ENCODE measurements at regions not wholly inside any gene's neighbourhood (a gene's known extent, or its start where the extent isn't known, plus 50 kb on each side); places are given as distances from the start of the nearest gene placed in this dataset.

- no peak for TF ChIP-seq CTCF (IDR thresholded peaks at IDR 0.05)
- no peaks in the 10 kb centered on the region; the same call in 1 of the 2 replicates for H3K36me3 Mint-ChIP-seq (ENCODE audit: low read depth)
- H3K4me3 Mint-ChIP-seq = no peak overlapping the region
- no peaks in the 10 kb centered on the region for H3K9me3 Mint-ChIP-seq
- peaks cover 38% of the 10 kb centered on the region for H3K27me3 Mint-ChIP-seq (ENCODE audit: insufficient read depth)
- DNase-seq = no peak
- H3K27ac Mint-ChIP-seq = no peak overlapping the region
- H3K4me1 Mint-ChIP-seq (ENCODE audit: low read depth) = no peaks in the 10 kb centered on the region
These were observed 91.7 kb downstream of the SLC2A10 start for GRCh38 chr20:46801003-46801702.

- no peak overlapping the region for H3K27ac Mint-ChIP-seq
- DNase-seq = no peak
- no peaks in the 10 kb centered on the region for H3K9me3 Mint-ChIP-seq
- H3K36me3 Mint-ChIP-seq (ENCODE audit: low read depth) = no peaks in the 10 kb centered on the region; the same call in 1 of the 2 replicates
- H3K27me3 Mint-ChIP-seq (ENCODE audit: insufficient read depth) = peaks cover 32% of the 10 kb centered on the region
- H3K4me1 Mint-ChIP-seq (ENCODE audit: low read depth) = no peaks in the 10 kb centered on the region
- no peak overlapping the region for H3K4me3 Mint-ChIP-seq
- no peak for TF ChIP-seq CTCF (IDR thresholded peaks at IDR 0.05)
These were observed 91.9 kb upstream of the EYA2 start for GRCh38 chr20:46802722-46803121.

- no peak overlapping the region for H3K4me3 Mint-ChIP-seq
- no peaks in the 10 kb centered on the region for H3K9me3 Mint-ChIP-seq
These were observed 91.3 kb upstream of the EYA2 start for GRCh38 chr20:46803123-46804020.

GRCh38 chr20:46804126-46804525, 90.5 kb upstream of the EYA2 start:
- Mint-ChIP-seq H3K9me3 (no peaks in the 10 kb centered on the region), H3K27me3 (ENCODE audit: insufficient read depth) (peaks cover 27% of the 10 kb centered on the region), H3K27ac (no peak overlapping the region), H3K4me1 (ENCODE audit: low read depth) (no peaks in the 10 kb centered on the region), H3K4me3 (no peak overlapping the region), H3K36me3 (ENCODE audit: low read depth) (no peaks in the 10 kb centered on the region; the same call in 1 of the 2 replicates)
- TF ChIP-seq CTCF (IDR thresholded peaks at IDR 0.05) = no peak
- no peak for DNase-seq

More at GRCh38 chr20:46803123-46804020, 91.3 kb upstream of the EYA2 start:
- DNase-seq = no peak
- Mint-ChIP-seq H3K4me1 (ENCODE audit: low read depth) (no peaks in the 10 kb centered on the region), H3K36me3 (ENCODE audit: low read depth) (no peaks in the 10 kb centered on the region; the same call in 1 of the 2 replicates), H3K27ac (no peak overlapping the region), H3K27me3 (ENCODE audit: insufficient read depth) (peaks cover 29% of the 10 kb centered on the region)
- TF ChIP-seq CTCF (IDR thresholded peaks at IDR 0.05) = no peak

- no peaks in the 10 kb centered on the region for H3K4me1 Mint-ChIP-seq (ENCODE audit: low read depth)
- no peak overlapping the region for H3K27ac Mint-ChIP-seq
- no peak for TF ChIP-seq CTCF (IDR thresholded peaks at IDR 0.05)
- no peaks in the 10 kb centered on the region for H3K9me3 Mint-ChIP-seq
- peaks cover 31% of the 10 kb centered on the region for H3K27me3 Mint-ChIP-seq (ENCODE audit: insufficient read depth)
- H3K4me3 Mint-ChIP-seq = no peak overlapping the region
- no peaks in the 10 kb centered on the region; the same call in 1 of the 2 replicates for H3K36me3 Mint-ChIP-seq (ENCODE audit: low read depth)
- DNase-seq = no peak
These were observed 88.8 kb upstream of the EYA2 start for GRCh38 chr20:46805836-46806235.

Data from HFFc6 (cell line).